HEK293T (cell line): ENCODE measurements at regions not wholly inside any gene's neighbourhood (a gene's known extent, or its start where the extent isn't known, plus 50 kb on each side); places are given as distances from the start of the nearest gene placed in this dataset.

Experiments
- CTCF ChIA-PET: fragments of 350-600 bp; formaldehyde crosslinking; extraction: SDS; loops from one replicate; lab custom pipeline; 2021; ENCODE audit warnings: antibody characterized with exemption, inconsistent platforms; lab: Yijun Ruan, JAX
- POLR2A ChIA-PET: fragments of 350-600 bp; formaldehyde crosslinking; extraction: SDS; loops from one replicate; lab custom pipeline; 2020; ENCODE audit warnings: antibody characterized with exemption, inconsistent platforms; lab: Yijun Ruan, JAX
- DNase-seq: peaks from one replicate; pipeline ENCODE4 v3.0.0; 2012; ENCODE audit warnings: mixed read lengths; ENCODE audit errors: extremely low spot score
- ARNT ChIP-seq: fragments of 450-650 bp; IDR thresholded peaks from 2 replicates; pipeline ENCODE4 v1.6.1; 2017; ENCODE audit warnings: mild to moderate bottlenecking
- BHLHE40 ChIP-seq: fragments of 450-650 bp; IDR thresholded peaks from 2 replicates; pipeline ENCODE4 v1.6.1; 2016; ENCODE audit warnings: mild to moderate bottlenecking, moderate library complexity, borderline replicate concordance
- CTBP1 ChIP-seq: fragments of 450-650 bp; IDR thresholded peaks from 2 replicates; pipeline ENCODE4 v1.6.1; 2016; ENCODE audit warnings: borderline replicate concordance
- ELF4 ChIP-seq: fragments of 450-650 bp; IDR thresholded peaks from 2 replicates; pipeline ENCODE4 v1.6.1; 2017; ENCODE audit warnings: antibody characterized with exemption
- FOXA1 ChIP-seq: fragments of 450-650 bp; IDR thresholded peaks from 2 replicates; pipeline ENCODE4 v1.6.1; 2016; ENCODE audit warnings: mild to moderate bottlenecking
- FOXK2 ChIP-seq: fragments of 450-650 bp; IDR thresholded peaks from 2 replicates; pipeline ENCODE4 v1.6.1; 2016; ENCODE audit warnings: mild to moderate bottlenecking
- FOXM1 ChIP-seq: fragments of 450-650 bp; IDR thresholded peaks from 2 replicates; pipeline ENCODE4 v1.6.1; 2017; ENCODE audit warnings: mild to moderate bottlenecking, borderline replicate concordance
- HDGF ChIP-seq: fragments of 450-650 bp; IDR thresholded peaks from 2 replicates; pipeline ENCODE4 v1.6.1; 2017; ENCODE audit warnings: antibody characterized with exemption, borderline replicate concordance
- L3MBTL2 ChIP-seq: fragments of 450-650 bp; conservative IDR thresholded peaks from 2 replicates; pipeline ENCODE4 v1.6.1; 2016; ENCODE audit warnings: mild to moderate bottlenecking
- LEF1 ChIP-seq: fragments of 450-650 bp; IDR thresholded peaks from 2 replicates; pipeline ENCODE4 v1.6.1; 2017; ENCODE audit warnings: mild to moderate bottlenecking, borderline replicate concordance
- NFRKB ChIP-seq: fragments of 450-650 bp; IDR thresholded peaks from 2 replicates; pipeline ENCODE4 v1.6.1; 2016; ENCODE audit warnings: mild to moderate bottlenecking, moderate library complexity
- PKNOX1 ChIP-seq: fragments of 450-650 bp; IDR thresholded peaks from 2 replicates; pipeline ENCODE4 v1.6.1; 2016
- SP1 ChIP-seq: fragments of 450-650 bp; IDR thresholded peaks from 2 replicates; pipeline ENCODE4 v1.6.1; 2017
- SUZ12 ChIP-seq: fragments of 450-650 bp; IDR thresholded peaks from 2 replicates; pipeline ENCODE4 v1.6.1; 2016; ENCODE audit warnings: mild to moderate bottlenecking
- TARDBP ChIP-seq: fragments of 450-650 bp; IDR thresholded peaks from 2 replicates; pipeline ENCODE4 v1.6.1; 2016
- ZNF384 ChIP-seq: fragments of 450-650 bp; IDR thresholded peaks from 2 replicates; pipeline ENCODE4 v1.6.1; 2016

- POLR2A ChIA-PET, result no interaction called here
Measured at GRCh38 chr11:8807544-8808225, 103.3 kb upstream of the AKIP1 start.

DNA sequence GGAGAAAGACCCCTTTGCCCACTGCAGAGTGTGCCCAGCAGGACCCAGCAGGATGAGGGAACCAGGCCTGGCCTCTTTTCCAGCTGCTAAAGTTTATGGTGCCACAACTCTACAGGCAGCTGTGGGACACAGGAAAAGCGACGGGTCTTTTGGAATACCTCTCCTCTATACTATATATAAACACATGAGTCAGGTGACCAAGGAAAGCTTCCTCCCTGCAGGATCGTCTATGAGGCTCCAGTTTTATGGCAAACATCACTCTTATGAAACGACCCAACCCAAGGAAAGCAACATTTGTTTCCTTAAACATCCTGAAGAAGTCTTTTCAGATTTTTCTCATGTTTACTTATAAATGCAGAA is 102.8 kb upstream of the AKIP1 start:
- no peak for DNase-seq
- CTCF ChIA-PET, result no interaction called here
- POLR2A ChIA-PET, result no interaction called here
- TF ChIP-seq FOXA1, result no peak
- no peak for TF ChIP-seq FOXK2
- no peak for TF ChIP-seq ELF4
- TF ChIP-seq HDGF, result no peak

More at GRCh38 chr11:8807544-8808225, 103.3 kb upstream of the AKIP1 start:
- CTCF ChIA-PET, result no interaction called here
- TF ChIP-seq ELF4 (no peak), L3MBTL2 (no peak), SP1 (no peak), ARNT (no peak), BHLHE40 (no peak), FOXA1 (no peak), LEF1 (no peak), SUZ12 (no peak), FOXM1 (no peak), CTBP1 (no peak), PKNOX1 (no peak), NFRKB (no peak), FOXK2 (no peak), TARDBP (no peak), ZNF384 (no peak), HDGF (no peak)
- DNase-seq, result no peak

DNA sequence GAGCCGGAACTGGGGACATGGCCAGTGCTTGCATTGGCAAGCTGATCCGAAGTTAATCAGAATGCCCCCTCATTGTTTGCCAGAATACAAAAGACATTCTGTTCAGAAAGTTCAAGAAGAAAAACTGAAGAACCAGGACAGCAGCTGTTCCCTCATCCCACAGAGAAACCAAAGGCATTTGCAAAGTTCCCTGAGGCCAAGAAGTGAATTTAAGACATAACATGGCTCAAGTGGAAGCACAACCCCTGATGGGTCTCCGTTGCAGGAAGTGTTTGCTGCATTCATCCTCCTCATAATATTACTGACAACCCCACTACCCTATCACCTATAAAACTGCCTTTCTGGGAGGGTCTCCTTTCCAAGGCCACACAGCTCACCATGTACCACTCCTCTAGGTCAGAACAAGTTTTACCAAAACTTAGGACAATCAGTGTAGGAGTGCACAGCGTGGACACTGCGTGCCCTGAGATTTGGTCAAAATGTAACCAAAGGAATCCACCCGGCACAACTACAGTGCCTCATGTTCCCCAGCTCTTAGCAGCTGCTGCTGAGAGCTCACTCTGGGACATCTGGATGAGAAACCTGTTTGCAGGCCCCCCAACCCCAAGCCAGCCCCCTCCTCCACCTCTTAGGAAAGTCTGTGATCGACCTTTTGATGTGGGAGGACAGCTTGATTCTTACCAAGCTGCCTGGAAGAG is 101.6 kb upstream of the AKIP1 start:
- POLR2A ChIA-PET, result interaction anchor here (1.5 kb wide), 1 partner anchor 127 kb away, joined by 4 read pairs; the partner anchor contains the start of genes RPL27A and TRIM66
- TF ChIP-seq BHLHE40 (no peak), TARDBP (no peak), SP1 (no peak), L3MBTL2 (no peak), HDGF (no peak), FOXM1 (no peak), LEF1 (no peak), FOXA1 (no peak), PKNOX1 (no peak), CTBP1 (no peak), SUZ12 (no peak), ARNT (no peak), NFRKB (no peak), ELF4 (no peak), FOXK2 (no peak), ZNF384 (no peak)
- CTCF ChIA-PET, result interaction anchor here (0.6 kb wide), 2 partner anchors 106 to 209 kb away, joined by 4 read pairs; no protein-coding TSS in a partner anchor
- no peak for DNase-seq

GRCh38 chr11:8809939-8810539 is 101.0 kb upstream of the AKIP1 start:
- no peak for TF ChIP-seq ARNT
- no peak for TF ChIP-seq SP1
- ChIA-PET CTCF (interaction anchor here (0.6 to 1.2 kb wide), 3 partner anchors 105 to 210 kb away, joined by 4 to 5 read pairs (median 4); no protein-coding TSS in a partner anchor), POLR2A (interaction anchor here (1.5 kb wide), 1 partner anchor 128 kb away, joined by 4 read pairs; the partner anchor contains the start of genes RPL27A and TRIM66)
- DNase-seq, result no peak

DNA sequence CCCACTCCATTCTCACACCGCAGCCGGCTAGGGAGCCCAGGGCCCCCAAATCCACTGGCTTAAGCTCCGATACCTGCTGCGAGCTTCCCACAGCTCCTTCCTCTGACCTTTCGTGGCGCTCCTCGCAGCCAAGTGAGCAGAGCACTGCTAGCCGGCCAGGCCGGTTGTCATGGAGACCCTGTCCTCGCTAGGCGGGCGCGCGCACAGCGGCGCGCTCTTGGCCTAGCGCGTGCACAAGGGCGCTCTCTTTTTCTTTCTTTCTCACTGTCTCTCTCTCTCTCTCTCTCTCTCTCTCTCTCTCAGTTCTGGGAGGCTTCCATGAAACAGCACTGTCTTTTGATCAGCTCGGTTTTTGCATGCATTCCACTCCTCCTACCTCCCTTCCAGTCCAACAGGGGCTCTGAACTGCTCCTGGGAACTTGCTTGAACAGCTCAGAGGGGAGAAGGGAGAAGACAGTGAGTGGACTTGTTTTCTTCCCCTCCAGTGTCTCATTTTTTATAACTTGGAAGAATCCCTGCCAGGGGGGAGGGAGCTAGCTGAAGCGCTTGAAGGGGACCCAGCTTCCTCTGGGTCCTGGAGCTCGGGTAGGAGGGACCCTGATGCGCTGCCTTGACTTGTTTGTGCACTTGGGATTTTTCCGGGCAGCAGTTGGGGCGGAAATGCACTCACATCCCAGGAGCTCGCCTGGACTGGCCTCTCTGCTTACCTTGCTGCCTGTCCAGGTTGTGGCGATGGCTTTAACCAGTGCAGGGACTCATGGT is 100.3 kb upstream of the AKIP1 start:
- CTCF ChIA-PET, result interaction anchor here (1.2 kb wide), 2 partner anchors 149 to 618 kb away, joined by 4 to 5 read pairs; no protein-coding TSS in a partner anchor
- POLR2A ChIA-PET, result interaction anchor here (1.5 kb wide), 1 partner anchor 128 kb away, joined by 4 read pairs; the partner anchor contains the start of genes RPL27A and TRIM66
- no peak for DNase-seq
- TF ChIP-seq ELF4, result no peak
- no peak for TF ChIP-seq PKNOX1
- no peak for TF ChIP-seq BHLHE40
- no peak for TF ChIP-seq ZNF384
- TF ChIP-seq FOXK2, result no peak
- no peak for TF ChIP-seq TARDBP
- TF ChIP-seq CTBP1, result no peak
- TF ChIP-seq ARNT, result no peak
- TF ChIP-seq SP1, result no peak
- no peak for TF ChIP-seq FOXA1
- TF ChIP-seq NFRKB, result no peak
- no peak for TF ChIP-seq HDGF
- no peak for TF ChIP-seq FOXM1
- no peak for TF ChIP-seq LEF1
- no peak for TF ChIP-seq L3MBTL2
- TF ChIP-seq SUZ12, result no peak
